GM12878 (cell line): ENCODE measurements at regions not wholly inside any gene's neighbourhood (a gene's known extent, or its start where the extent isn't known, plus 50 kb on each side); places are given as distances from the start of the nearest gene placed in this dataset.
A peak's percentile ranks its signal among the peaks of the same experiment; 100 is the strongest.

Experiments used
- ATAC-seq: fragments of 200-7000 bp; cut with Tn5 transposase; 3 replicates; pipeline ENCODE4 v1.9.1; 2020; ENCODE audit warnings: mild to moderate bottlenecking, moderate library complexity
- BruUV-seq: library from RNA; stranded (reverse); fragments of 400-500 nt; replicated peaks from 2 replicates; lab custom pipeline; 2021; lab: Mats Ljungman, UMichigan
- CTCF ChIA-PET: fragments of 300-600 bp; sonication (Branson Sonifier 250); formaldehyde crosslinking; extraction: SDS; loops from one replicate; lab custom pipeline; 2021; ENCODE audit warnings: inconsistent platforms; lab: Yijun Ruan, JAX
- POLR2A ChIA-PET: fragments of 350-600 bp; formaldehyde crosslinking; extraction: SDS; loops from one replicate; lab custom pipeline; 2021; ENCODE audit warnings: inconsistent platforms; lab: Charles Lee
- RAD21 ChIA-PET: fragments of 300-600 bp; sonication (Branson Sonifier 250); formaldehyde crosslinking; loops from one replicate; lab custom pipeline; 2023; ENCODE audit warnings: antibody characterized with exemption; ENCODE audit not compliant: unreplicated experiment; lab: Charles Lee
- SMC1A ChIA-PET: fragments of 300-600 bp; sonication (Branson Sonifier 250); formaldehyde crosslinking; loops from one replicate; lab custom pipeline; 2023; ENCODE audit not compliant: unreplicated experiment, uncharacterized antibody; lab: Charles Lee
- DNase-seq: peaks from one replicate; pipeline ENCODE4 v3.0.0-alpha.2; 2011; ENCODE audit warnings: low read depth, low spot score
- FAIRE-seq: peaks from 3 replicates; lab custom pipeline; 2011; peaks lifted over from hg19 to GRCh38; lab: Jason Lieb, UNC
- H2AFZ ChIP-seq: 2 replicates; pipeline ENCODE4 v1.6.0; 2011; ENCODE audit warnings: low read depth, low read length, control low read depth; ENCODE audit not compliant: control insufficient read depth
- H3K27ac ChIP-seq: 2 replicates; pipeline ENCODE4 v1.5.1; 2011; ENCODE audit warnings: control low read depth; ENCODE audit not compliant: control insufficient read depth, insufficient read depth
- H3K27me3 ChIP-seq, 2 experiments: replicated peaks in 1 of 2; 2 replicates each; pipeline versions ENCODE4 v1.6.0 to v1.6.1; 2011; ENCODE audit warnings: low read length in 1 of 2; ENCODE audit not compliant: control insufficient read depth in 2 of 2, insufficient read depth in 2 of 2
- H3K36me3 ChIP-seq, 2 experiments: 2 replicates each; pipeline ENCODE4 v1.5.1; 2011; ENCODE audit warnings: low read length in 1 of 2; ENCODE audit not compliant: control insufficient read depth in 2 of 2, insufficient read depth in 2 of 2
- H3K4me1 ChIP-seq: 2 replicates; pipeline ENCODE4 v1.6.1; 2011; ENCODE audit warnings: mild to moderate bottlenecking, low read length, moderate library complexity, mixed read lengths; ENCODE audit not compliant: control insufficient read depth, insufficient read depth
- H3K4me2 ChIP-seq: 2 replicates; pipeline ENCODE4 v1.6.0; 2011; ENCODE audit warnings: control low read depth; ENCODE audit not compliant: control insufficient read depth, insufficient read depth
- H3K4me3 ChIP-seq: fragments of 200-600 bp; sonication (generic); 2 replicates; pipeline ENCODE4 v1.5.1; 2016
- H3K79me2 ChIP-seq: 2 replicates; pipeline ENCODE4 v1.6.0; 2011; ENCODE audit warnings: low read length; ENCODE audit not compliant: control insufficient read depth, insufficient read depth
- H3K9ac ChIP-seq: 2 replicates; pipeline ENCODE4 v1.8.0; 2011; ENCODE audit warnings: low read length, control low read depth, mixed read lengths; ENCODE audit not compliant: control insufficient read depth, insufficient read depth
- H3K9me3 ChIP-seq: replicated peaks from 3 replicates; pipeline ENCODE4 v1.5.1; 2011; ENCODE audit warnings: mild to moderate bottlenecking, low read length; ENCODE audit not compliant: control insufficient read depth, insufficient read depth
- H4K20me1 ChIP-seq: 2 replicates; pipeline ENCODE4 v1.6.0; 2011; ENCODE audit not compliant: control insufficient read depth, insufficient read depth
- ATF7 ChIP-seq: fragments of 450-650 bp; IDR thresholded peaks from 2 replicates; pipeline ENCODE4 v1.6.1; 2016; ENCODE audit warnings: low read depth, mild to moderate bottlenecking
- BHLHE40 ChIP-seq, 2 experiments: fragments of 450-650 bp in 1 of 2; IDR thresholded peaks; 2 replicates each; pipeline ENCODE4 v1.6.1; 2011 to 2017; ENCODE audit warnings: low read depth in 2 of 2, borderline replicate concordance in 1 of 2, improper control_type of control experiment in 1 of 2, low read length in 1 of 2, mild to moderate bottlenecking in 1 of 2
- CUX1 ChIP-seq: IDR thresholded peaks from 2 replicates; pipeline ENCODE4 v1.6.1; 2012; ENCODE audit warnings: improper control_type of control experiment, low read depth, low read length; ENCODE audit not compliant: insufficient replicate concordance
- MXI1 ChIP-seq: fragments of 150-350 bp; IDR thresholded peaks from 2 replicates; pipeline ENCODE4 v1.6.1; 2011; ENCODE audit warnings: low read depth, mild to moderate bottlenecking, inconsistent platforms, low read length, improper control_type of control experiment
- POLR2A ChIP-seq: IDR thresholded peaks from 2 replicates; pipeline ENCODE4 v1.6.1; 2011; ENCODE audit warnings: low read depth, mild to moderate bottlenecking, low read length
- POLR2AphosphoS2 ChIP-seq: IDR thresholded peaks from 2 replicates; pipeline ENCODE4 v1.6.1; 2011; ENCODE audit warnings: low read depth, mild to moderate bottlenecking, low read length, improper control_type of control experiment, moderate library complexity
- SMAD1 ChIP-seq: fragments of 450-650 bp; IDR thresholded peaks from 2 replicates; pipeline ENCODE4 v1.6.1; 2018; ENCODE audit warnings: mild to moderate bottlenecking, low read depth; ENCODE audit not compliant: partially characterized antibody
- SP1 ChIP-seq: IDR thresholded peaks from one replicate; pipeline ENCODE4 v1.6.1; 2011; ENCODE audit warnings: low read depth, low read length
- TCF7 ChIP-seq: IDR thresholded peaks from 2 replicates; pipeline ENCODE4 v1.6.1; 2014; ENCODE audit warnings: antibody characterized with exemption, borderline replicate concordance
- YBX1 ChIP-seq: fragments of 450-650 bp; IDR thresholded peaks from 2 replicates; pipeline ENCODE4 v1.6.1; 2016; ENCODE audit warnings: antibody characterized with exemption
- ZNF217 ChIP-seq: fragments of 450-650 bp; IDR thresholded peaks from 2 replicates; pipeline ENCODE4 v1.6.1; 2017; ENCODE audit warnings: antibody characterized with exemption, mild to moderate bottlenecking
- ZNF622 ChIP-seq: fragments of 450-650 bp; IDR thresholded peaks from 2 replicates; pipeline ENCODE4 v1.6.1; 2017; ENCODE audit warnings: mild to moderate bottlenecking, inconsistent platforms
- WGBS: methylation state at CpG from one replicate; pipeline ENCODE4 v1.1.6; 2016; ENCODE audit warnings: low lambda C conversion rate; ENCODE audit not compliant: insufficient replicate concordance, insufficient coverage; ENCODE audit errors: missing lambda C conversion rate; 5-methylcytosine and 5-hydroxymethylcytosine counted together
- in situ Hi-C: fragments of 300-500 bp; cut with MboI; formaldehyde crosslinking; loops from 9 replicates; pipeline ENCODE4 v1.14.3; 2018; ENCODE audit warnings: mixed read lengths
- intact Hi-C: fragments of 100-400 bp; cut with micrococcal nuclease; formaldehyde crosslinking; loops from one replicate; pipeline ENCODE4 v1.14.2; 2022; ENCODE audit not compliant: unreplicated experiment

GRCh38 chr14:105889666-105890473 lies 363.5 kb downstream of the TMEM121 start:
- FAIRE-seq (no peak), DNase-seq (no peak)

GRCh38 chr14:105890474-105891220 lies 364.3 kb downstream of the TMEM121 start:
- Histone ChIP-seq H3K27me3 (no peaks in the 10 kb centered on the region), H2AFZ (no peak overlapping the region), H3K4me3 (no peak overlapping the region), H3K79me2 (no peaks in the 10 kb centered on the region), H3K36me3 (no peaks in the 10 kb centered on the region), H4K20me1 (no peaks in the 10 kb centered on the region), H3K9me3 (no peaks in the 10 kb centered on the region), H3K4me2 (no peak overlapping the region), H3K27ac (no peak overlapping the region), H3K9ac (no peak overlapping the region), H3K4me1 (no peaks in the 10 kb centered on the region)
- DNase-seq (no peak), FAIRE-seq (no peak), ATAC-seq (no peak)
- ChIA-PET RAD21 (no interaction called here), POLR2A (no interaction called here), SMC1A (no interaction called here), CTCF (no interaction called here)
- no peak for TF ChIP-seq ATF7
- no peak for TF ChIP-seq TCF7
- no peak for TF ChIP-seq ZNF622
- TF ChIP-seq CUX1: no peak
- no peak for TF ChIP-seq SMAD1
- no peak for TF ChIP-seq ZNF217
- TF ChIP-seq SP1: no peak
- no peak for TF ChIP-seq BHLHE40 (IDR thresholded peaks at IDR 0.05; ENCODE audit: borderline replicate concordance in 1 of 2, low read depth in 2 of 2, low read length in 1 of 2)
- BruUV-seq: no TSS peak
- in situ Hi-C loops: no loop called here
- 0% methylated on average over 3 of the region's 18 CpGs for WGBS
- intact Hi-C loops: no loop called here

More at GRCh38 chr14:105889666-105890473, 363.5 kb downstream of the TMEM121 start:
- POLR2A ChIA-PET: no interaction called here
- SMC1A ChIA-PET: no interaction called here
- Histone ChIP-seq H3K27ac (no peak overlapping the region), H3K4me3 (no peak overlapping the region)
- TF ChIP-seq MXI1: no peak
- peak; percentile 38; the same call in 1 of the 2 replicates for TF ChIP-seq POLR2A
- no peak for TF ChIP-seq YBX1
- 0 out of 2 replicates have a peak, but pooled peaks have one; percentile 27 for TF ChIP-seq POLR2AphosphoS2
- TF ChIP-seq, all 136 proteins: peak for 2
- no TSS peak for BruUV-seq
- Histone ChIP-seq H3K9ac (no peak overlapping the region), H3K4me1 (no peaks in the 10 kb centered on the region), H3K79me2 (no peaks in the 10 kb centered on the region), H2AFZ (no peak overlapping the region), H3K36me3 (no peaks in the 10 kb centered on the region), H4K20me1 (no peaks in the 10 kb centered on the region), H3K4me2 (no peak overlapping the region), H3K27me3 (no peaks in the 10 kb centered on the region), H3K9me3 (no peaks in the 10 kb centered on the region)
- ChIA-PET RAD21 (no interaction called here), CTCF (no interaction called here)
- in situ Hi-C loops (no loop called here), intact Hi-C loops (no loop called here)
- ATAC-seq: no peak
- 2% methylated on average over 8 of the region's 10 CpGs for WGBS
